ENCODE measurements at regions not wholly inside any gene's neighbourhood (a gene's known extent, or its start where the extent isn't known, plus 50 kb on each side); places are given as distances from the start of the nearest gene placed in this dataset.

DNA sequence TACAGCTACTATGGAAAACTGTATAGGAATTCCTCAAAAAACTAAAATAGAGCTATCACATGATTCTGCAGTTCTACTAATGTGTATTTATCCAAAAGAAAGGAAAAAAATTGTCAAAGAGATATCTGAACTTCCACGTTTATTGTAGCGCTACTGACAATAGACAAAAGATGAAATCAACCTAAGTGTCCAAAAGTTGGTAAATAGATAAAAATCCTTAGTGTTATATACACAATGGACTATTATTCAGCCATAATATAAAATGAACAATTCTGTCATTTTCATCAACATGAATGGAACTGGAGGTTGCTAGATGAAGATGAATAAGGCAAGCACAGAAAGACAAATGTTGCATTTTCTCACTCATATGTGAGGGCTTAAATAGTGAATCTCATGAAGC lies 1492.1 kb downstream of the MRPL39 start:
- no peak for DNase-seq (ENCODE audit: low read depth)

- no peak for DNase-seq (ENCODE audit: low read depth)
Measured at GRCh38 chr21:24112020-24112419, 1495.3 kb downstream of the MRPL39 start.

GRCh38 chr21:24110846-24111245 lies 1496.4 kb downstream of the MRPL39 start:
- no peak for DNase-seq (ENCODE audit: low read depth)

DNA sequence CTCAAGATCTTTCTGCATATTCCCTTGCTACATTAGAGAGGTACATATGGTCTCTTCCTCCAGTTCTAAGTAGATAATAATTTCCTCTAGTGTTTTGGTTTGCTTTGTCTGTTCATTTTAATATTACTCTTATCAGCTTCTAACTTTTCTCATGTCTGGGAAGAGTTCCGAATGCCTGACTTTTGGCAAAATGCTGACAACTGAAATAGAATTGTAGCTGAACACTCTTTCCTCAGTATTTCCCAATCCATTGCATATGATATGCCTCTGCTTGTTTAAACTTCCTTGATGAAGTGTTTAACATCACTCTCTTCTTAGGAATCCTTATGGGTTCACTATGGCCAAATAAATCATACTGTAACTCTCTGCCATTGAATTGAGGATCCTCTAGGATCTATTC lies 1510.1 kb downstream of the MRPL39 start:
- DNase-seq (ENCODE audit: low read depth): no peak

DNA sequence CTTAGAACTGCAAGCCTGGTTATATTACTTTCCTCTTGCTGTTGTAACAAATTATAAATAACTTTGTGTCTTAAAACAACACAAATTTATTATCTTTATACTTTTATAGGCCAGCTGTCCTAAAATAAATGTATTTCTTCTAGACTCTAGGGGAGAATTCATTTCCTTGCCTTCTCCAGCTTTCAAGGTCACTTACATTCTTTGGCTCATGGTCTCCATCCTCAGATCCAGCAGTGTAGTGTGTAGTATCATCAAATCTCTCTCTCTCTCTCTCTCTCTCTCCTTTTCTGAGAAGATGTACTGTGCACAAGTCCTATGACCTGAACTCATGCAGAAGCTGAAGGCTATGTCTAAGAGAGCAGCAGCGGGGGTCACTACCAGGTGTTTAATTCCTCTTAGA lies 1510.6 kb downstream of the MRPL39 start:
- DNase-seq (ENCODE audit: low read depth): no peak

- DNase-seq (ENCODE audit: low read depth): no peak
Measured at GRCh38 chr21:24093032-24093431, 1514.2 kb downstream of the MRPL39 start.

GRCh38 chr21:24076179-24076578 lies 1531.1 kb downstream of the MRPL39 start:
- DNase-seq (ENCODE audit: low read depth): no peak

GRCh38 chr21:24055696-24056095 lies 1551.6 kb downstream of the MRPL39 start:
- no peak for DNase-seq (ENCODE audit: low read depth)

DNA sequence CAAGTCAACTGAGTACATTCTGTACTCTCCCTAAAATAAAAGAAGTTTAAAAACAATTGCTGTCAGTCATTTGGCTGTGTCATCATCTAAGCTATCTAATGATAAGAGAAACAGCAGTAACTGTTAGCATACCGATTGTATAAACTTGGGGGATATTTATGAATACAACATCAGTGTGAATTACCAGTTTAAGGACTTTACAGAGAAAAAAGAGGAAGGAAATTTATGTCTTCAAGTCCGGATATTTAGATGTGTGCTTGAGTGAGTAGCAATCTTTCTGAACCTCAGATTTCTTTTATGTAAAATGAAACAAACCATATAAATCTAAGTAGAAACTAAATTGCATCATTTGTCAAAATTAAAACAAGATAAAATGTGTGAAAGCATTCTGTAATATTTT lies 1557.0 kb downstream of the MRPL39 start:
- no peak for DNase-seq (ENCODE audit: low read depth)

DNA sequence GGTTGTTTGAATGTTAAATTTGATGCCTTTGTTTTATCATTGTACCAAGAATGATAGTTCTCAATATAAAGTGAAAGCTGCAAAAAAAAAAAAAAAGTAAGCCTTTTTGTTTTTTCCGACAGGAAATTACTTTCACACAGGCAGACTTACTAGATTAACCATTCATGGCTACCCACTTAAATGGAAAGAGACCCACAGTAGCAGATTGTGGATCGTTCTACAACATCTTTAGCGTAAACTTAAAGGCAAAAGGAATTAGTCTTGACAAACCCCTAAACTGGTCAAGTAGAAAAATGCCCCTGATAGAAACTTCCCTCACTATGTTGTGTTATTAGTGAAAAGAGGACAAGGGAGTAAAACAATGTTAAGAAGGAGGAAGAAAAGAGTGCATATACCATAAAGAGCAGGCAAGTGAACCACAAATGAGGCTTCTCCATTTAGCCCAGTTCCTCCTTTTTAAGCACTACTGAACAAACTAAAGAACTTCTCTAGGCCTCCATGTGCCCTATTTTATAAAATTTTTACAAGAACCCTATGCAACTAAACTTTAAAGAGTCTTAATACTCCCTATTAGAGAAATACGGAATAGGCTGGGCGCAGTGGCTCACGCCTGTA lies 1560.3 kb downstream of the MRPL39 start:
- DNase-seq (ENCODE audit: low read depth): no peak

- no peak for DNase-seq (ENCODE audit: low read depth)
Measured at GRCh38 chr21:24045775-24046215, 1561.5 kb downstream of the MRPL39 start.

DNA sequence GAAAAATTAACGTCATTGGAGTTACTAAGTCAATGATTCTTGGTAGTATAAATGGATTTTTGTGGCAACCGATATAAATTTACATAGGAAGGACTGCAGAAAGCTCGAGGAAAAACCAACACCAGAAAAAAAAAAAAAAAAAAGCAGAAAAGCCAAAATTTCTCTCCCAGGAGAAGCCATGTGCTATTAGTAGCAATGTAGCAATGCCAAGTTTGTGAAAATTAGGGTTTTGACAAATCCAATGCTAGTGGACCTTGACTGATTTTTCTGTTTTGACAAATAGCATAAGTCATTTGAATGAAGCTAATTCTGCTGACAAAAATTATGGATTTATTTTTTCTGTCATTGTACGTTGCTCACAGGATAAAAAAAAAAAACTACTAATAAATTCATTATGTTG lies 1561.9 kb downstream of the MRPL39 start:
- DNase-seq (ENCODE audit: low read depth): no peak

DNA sequence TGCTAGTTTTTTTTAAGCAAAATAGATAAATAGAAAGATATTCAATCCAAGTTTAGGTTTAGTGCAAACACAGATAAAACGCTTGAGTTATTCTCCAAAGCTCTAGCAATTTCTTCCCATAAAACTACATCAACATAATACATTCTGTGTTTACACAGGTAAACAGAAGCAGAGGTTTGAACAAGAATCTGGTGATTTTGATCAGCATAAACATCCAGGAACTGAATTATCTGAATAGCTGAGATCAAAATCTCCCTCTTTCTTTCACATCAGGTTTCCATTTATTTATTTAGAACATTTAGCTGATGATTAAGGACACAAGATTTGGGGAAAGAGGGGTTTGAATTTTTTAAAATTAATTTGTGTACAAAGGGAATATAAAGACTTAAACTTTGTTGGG lies 1564.6 kb downstream of the MRPL39 start:
- DNase-seq (ENCODE audit: low read depth): no peak

- DNase-seq (ENCODE audit: low read depth): no peak
Measured at GRCh38 chr21:24032709-24033232, 1574.5 kb downstream of the MRPL39 start.

DNA sequence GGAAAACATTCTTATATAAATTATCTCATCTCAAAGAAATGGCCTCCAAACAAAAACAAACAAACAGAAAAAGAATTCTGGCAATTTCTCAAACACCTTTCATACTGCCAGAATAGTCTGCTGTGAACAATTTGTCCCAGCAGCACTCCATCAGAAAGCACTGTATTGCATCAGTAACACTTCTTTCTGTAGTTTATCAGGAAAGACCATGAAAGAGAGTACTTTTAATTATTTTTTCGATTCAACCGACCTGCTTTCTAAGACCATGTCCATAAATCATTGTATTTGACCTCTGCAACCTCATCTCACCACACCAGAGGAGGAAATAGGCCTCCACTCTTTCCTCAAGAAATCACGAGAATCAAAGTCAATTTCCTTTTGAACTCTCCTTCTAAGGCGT lies 1579.9 kb downstream of the MRPL39 start:
- no peak for DNase-seq (ENCODE audit: low read depth)

- DNase-seq (ENCODE audit: low read depth): no peak
Measured at GRCh38 chr21:24025101-24025500, 1582.2 kb downstream of the MRPL39 start.

DNA sequence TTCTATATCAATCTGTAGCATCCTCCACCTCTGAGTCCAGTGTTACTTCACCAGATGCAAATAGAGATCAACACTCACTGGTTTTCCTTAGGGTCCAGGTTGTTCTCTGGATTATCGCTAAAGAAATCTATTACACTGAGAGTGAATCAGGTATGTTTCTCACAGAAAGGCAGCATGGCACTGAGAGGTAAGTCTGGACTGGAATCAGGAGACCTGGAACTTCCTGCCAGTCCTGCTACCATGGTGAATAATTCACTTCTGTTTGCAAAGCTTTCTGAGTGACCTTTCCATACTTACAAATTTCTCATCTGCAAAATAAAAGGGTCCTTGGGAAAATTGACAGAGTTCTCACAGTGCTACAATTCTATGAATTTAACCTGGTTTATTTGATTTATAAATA lies 1583.3 kb downstream of the MRPL39 start:
- no peak for DNase-seq (ENCODE audit: low read depth)

DNA sequence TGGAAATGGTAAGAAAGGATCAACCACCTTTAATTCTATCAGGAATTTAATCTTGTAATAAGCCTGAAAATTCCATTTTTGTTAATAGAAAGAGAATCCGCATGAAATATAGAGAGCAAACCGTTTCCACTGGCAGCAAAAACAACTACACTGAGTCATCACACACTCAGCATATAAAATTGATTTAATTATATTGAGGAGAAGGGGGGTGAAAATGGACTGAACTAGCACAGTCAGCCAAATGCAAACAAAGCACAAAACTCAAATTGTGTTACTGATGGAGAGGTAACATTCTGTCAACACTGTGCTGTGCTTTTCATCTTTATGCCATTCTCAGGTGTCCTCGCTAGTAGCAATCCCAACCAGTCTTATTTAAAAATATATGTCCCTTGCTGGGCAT lies 1583.9 kb downstream of the MRPL39 start:
- no peak for DNase-seq (ENCODE audit: low read depth)

DNA sequence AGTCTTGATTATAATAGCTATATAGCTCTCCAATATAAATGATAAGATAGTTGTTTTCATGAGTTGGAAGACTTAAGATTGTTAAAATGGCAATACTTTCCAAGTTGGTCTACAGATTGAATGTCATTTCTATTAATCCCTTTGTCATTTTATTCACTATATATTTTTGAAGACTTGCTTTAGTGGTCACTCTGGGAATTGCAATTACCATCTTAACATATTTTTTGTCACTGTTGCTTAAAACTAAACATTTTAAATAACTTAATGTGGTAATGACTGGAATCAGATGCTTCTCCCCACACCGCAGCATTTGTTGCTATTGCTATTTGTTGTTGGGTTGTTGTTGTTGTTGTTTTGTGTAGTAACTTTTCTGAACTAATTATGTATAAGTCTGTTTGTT lies 1592.9 kb downstream of the MRPL39 start:
- no peak for DNase-seq (ENCODE audit: low read depth)

GRCh38 chr21:24011087-24011486 lies 1596.2 kb downstream of the MRPL39 start:
- no peak for DNase-seq (ENCODE audit: low read depth)

DNA sequence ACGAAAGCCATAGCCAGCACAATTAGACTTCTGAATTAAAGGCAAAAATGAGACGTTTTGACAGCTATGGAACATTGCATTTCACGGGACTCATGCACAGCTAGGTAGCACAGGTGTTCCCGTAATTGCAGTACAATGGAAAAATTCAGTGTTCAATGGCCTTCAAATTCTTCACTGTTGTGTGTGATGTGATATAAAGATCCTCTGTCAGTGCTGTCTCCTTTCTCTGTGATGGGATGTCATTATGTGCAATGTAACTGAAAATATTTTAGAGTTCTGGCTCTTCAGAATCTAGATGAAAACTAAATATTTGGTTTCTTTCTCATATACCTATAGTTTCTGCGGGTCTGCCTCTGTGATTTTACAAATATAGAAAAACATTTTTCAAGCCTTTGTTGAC lies 1599.7 kb downstream of the MRPL39 start:
- no peak for DNase-seq (ENCODE audit: low read depth)

GRCh38 chr21:23986987-23987386 lies 1620.3 kb downstream of the MRPL39 start:
- no peak for DNase-seq (ENCODE audit: low read depth)

DNA sequence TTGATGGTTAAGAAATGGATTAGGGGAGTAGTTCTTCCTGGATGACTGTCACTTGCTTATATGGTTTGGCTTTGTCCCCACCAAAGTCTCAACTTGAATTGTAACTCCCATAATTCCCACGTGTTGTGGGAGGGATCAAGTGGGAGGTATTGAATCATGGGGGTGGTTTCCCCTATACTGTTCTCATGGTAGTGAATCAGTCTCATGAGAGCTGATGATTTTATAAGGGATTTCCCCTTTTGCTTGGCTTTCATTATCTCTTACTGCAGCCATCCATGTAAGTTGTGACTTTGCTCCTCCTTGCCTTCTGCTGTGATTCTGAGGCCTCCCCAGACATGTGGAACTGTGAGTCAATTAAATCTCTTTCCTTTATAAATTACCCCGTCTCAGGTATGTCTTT lies 1621.1 kb downstream of the MRPL39 start:
- no peak for DNase-seq (ENCODE audit: low read depth)

DNA sequence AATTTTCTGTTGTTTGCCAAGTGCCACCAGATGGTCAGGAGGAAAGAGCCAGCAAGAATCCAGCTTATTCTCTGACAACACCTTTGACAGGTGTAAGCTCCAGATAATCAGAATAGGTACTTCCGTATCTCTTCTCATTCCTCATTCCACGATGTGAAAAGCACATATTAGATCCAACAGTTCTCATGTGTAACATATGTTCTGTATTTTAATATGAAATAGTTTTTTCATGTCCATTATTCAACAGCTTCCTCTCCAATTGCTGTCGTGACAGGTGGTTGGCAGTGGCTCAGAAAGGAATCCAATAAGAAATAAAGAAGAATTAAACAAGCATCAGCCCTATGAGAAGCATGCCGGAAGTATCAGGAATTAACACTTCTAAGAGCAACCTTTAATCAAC lies 1624.7 kb downstream of the MRPL39 start:
- DNase-seq (ENCODE audit: low read depth): no peak

DNA sequence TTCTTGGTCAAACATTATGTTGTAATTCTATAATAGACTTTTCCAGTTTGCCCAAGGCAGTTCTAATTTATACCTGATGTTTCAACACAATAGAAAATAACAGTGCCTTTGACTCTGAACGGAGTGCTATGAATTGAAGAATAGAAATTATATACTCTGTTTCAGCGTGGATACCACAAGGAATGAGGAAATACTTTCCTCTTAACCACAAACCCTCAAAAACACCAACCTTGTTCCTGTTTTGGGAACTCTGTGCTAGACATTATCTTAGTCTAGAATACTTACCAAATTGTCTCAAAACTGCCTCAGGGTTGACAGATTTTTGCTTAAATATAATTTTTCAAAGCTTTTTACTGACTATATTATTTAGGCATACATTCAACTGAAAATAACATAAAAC lies 1629.3 kb downstream of the MRPL39 start:
- DNase-seq (ENCODE audit: low read depth): no peak
